Head of caudate nucleus (tissue), 42 donors: ENCODE measurements at regions not wholly inside any gene's neighbourhood (a gene's known extent, or its start where the extent isn't known, plus 50 kb on each side); places are given as distances from the start of the nearest gene placed in this dataset.

Experiments used
- DNase-seq, 42 donors: peaks; one replicate each; pipeline versions ENCODE4 v3.0.0 to v3.0.0-alpha.2; 2020 to 2021; ENCODE audit warnings: mixed read lengths in 7 of 42
- intact Hi-C: fragments of 100-400 bp; cut with DNase I; formaldehyde crosslinking; loops from one replicate; pipeline ENCODE4 v1.15.0; 2022

- DNase-seq, result no peak
- intact Hi-C loops, result no loop called here
Measured at GRCh38 chr12:89975574-89975973, 266.9 kb upstream of the ATP2B1 start.

GRCh38 chr12:89971880-89972279 lies 263.2 kb upstream of the ATP2B1 start:
- DNase-seq, result no peak

DNA sequence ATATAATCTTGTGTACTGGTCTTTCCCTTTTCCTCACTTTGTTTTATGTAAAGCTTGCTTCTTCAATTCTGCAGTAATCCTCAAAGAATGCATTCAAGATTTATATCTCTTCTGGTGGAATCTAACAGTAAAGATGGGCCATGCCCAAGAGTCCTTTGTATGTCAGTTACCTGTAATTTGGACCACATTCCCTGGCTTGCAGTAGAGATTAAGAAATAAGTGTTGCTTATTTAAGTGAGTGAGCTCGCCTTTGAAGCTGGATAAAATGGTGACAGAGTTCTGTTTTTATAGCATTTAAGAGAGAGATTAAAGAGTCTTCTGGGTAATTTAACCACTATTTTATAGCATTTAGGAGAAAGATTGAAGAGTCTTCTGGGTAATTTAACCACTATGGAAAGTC lies 262.1 kb upstream of the ATP2B1 start:
- DNase-seq, result no peak
- intact Hi-C loops, result no loop called here

More at GRCh38 chr12:89971880-89972279, 263.2 kb upstream of the ATP2B1 start:
- intact Hi-C loops, result no loop called here

- intact Hi-C loops, result no loop called here
- DNase-seq, result no peak
Measured at GRCh38 chr12:89969093-89969492, 260.5 kb upstream of the ATP2B1 start.

DNA sequence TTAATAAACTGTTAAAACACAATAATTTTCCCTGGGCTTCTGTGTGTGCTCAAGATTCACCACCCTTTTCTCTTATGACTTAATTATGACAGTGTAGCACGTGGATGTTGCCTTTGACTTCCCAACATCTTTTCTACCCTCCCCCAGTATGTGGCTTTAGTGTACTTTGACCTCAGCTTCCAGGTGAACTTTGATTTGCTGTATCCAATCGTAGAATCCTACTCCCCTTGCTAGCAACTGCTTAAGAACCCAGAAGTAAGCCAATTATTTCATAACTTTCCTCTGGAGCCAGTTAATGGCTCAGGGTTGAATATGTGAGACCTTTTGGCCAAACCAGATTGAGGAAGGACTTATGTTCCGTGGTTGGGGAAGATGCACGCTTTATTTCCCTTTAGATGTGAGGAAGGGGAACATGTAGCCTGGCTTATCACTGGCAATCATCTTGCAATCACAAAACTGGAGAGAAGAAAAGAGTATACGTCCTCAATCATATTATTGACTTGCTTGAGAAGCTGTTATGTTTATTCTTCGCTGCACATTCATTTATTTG lies 259.6 kb upstream of the ATP2B1 start:
- intact Hi-C loops, result no loop called here

GRCh38 chr12:89966495-89967240 lies 258.0 kb upstream of the ATP2B1 start:
- no peak for DNase-seq
- intact Hi-C loops, result no loop called here

More for the DNA sequence above, 259.6 kb upstream of the ATP2B1 start:
- no peak for DNase-seq

DNA sequence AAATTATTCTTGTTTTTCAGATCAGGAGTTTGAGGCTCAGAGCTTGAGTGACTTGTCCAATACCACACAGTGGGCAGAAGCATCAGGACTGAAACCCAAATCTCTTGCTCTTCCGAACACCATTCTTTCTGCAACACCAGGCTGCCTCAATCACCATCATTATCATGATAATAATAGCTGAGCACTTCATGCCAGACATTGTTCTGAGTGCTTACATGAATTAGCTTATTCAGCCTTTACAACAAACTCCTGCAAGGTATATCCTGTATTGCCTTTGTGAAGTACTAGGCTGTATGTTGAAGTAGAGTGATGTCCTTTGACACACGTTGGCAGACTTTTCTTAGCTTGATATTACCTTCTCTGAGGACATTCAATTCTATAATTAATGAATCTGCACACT lies 257.4 kb upstream of the ATP2B1 start:
- DNase-seq, result no peak
- intact Hi-C loops, result no loop called here

GRCh38 chr12:89962648-89963047 lies 254.0 kb upstream of the ATP2B1 start:
- no peak for DNase-seq
- intact Hi-C loops, result no loop called here

GRCh38 chr12:89960607-89961394 lies 252.2 kb upstream of the ATP2B1 start:
- DNase-seq, result no peak
- intact Hi-C loops, result no loop called here

GRCh38 chr12:89960011-89960507 lies 251.4 kb upstream of the ATP2B1 start:
- intact Hi-C loops, result no loop called here
- DNase-seq, result no peak

DNA sequence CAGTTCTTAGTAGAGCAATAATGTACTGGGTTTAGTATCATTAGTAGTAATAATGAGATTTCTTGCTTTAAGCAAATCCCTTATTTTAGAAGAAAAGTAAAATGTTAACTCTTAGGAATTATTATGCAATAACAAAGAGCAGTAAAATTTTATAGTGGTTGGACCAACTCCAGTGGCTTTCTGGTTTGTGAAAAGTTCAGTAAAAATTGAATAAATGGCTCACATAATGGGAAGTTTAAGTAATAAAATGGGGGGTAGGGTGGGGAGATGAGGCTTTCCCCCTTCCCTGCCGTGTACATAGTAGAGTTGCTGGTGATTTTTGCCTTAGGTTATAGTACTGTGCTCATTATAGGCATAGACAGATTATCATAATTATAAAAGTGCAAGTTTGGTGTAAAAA lies 250.5 kb upstream of the ATP2B1 start:
- no peak for DNase-seq
- intact Hi-C loops, result no loop called here

DNA sequence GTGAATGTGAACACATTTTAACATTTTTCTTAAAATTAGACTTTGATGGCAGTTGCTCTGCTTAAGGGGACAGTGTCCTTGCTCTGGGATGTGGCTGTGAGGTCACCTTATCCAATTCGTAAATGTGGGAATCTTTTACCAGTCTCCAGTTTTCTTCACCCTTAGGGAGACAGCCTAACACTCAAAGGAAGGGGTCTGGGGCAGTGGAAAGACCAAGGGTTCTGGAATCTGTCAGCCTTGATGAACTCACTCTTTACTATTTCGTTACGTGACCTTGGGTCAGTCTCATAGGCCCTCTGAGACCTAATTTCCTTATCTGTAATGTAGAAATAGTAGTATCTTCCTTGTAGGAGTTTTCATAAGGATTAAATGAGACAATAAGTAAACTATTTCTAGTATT lies 245.6 kb upstream of the ATP2B1 start:
- no peak for DNase-seq
- intact Hi-C loops, result no loop called here

GRCh38 chr12:89951694-89952060 lies 243.0 kb upstream of the ATP2B1 start:
- no peak for DNase-seq
- intact Hi-C loops, result no loop called here

GRCh38 chr12:89951050-89951693 lies 242.5 kb upstream of the ATP2B1 start:
- DNase-seq, result no peak
- intact Hi-C loops, result no loop called here

DNA sequence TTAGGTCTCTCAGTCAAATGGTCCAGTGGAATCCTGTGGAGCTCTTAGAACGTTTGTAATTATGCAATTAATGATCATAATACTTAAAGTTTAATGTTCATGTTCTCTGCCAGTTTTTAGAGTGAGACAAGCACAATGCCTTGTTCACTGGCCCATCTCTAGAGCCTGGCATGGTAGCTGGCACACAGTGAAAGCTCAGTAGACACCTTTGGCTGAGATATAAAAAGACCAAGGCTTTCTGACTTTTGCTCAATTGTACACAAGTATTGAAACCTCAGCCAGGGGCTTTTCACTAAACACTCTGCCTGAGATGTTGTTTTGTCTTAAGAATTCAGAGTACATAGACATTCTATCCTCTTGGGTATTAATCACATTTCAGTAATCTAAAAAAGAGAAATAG lies 241.8 kb upstream of the ATP2B1 start:
- intact Hi-C loops, result no loop called here

DNA sequence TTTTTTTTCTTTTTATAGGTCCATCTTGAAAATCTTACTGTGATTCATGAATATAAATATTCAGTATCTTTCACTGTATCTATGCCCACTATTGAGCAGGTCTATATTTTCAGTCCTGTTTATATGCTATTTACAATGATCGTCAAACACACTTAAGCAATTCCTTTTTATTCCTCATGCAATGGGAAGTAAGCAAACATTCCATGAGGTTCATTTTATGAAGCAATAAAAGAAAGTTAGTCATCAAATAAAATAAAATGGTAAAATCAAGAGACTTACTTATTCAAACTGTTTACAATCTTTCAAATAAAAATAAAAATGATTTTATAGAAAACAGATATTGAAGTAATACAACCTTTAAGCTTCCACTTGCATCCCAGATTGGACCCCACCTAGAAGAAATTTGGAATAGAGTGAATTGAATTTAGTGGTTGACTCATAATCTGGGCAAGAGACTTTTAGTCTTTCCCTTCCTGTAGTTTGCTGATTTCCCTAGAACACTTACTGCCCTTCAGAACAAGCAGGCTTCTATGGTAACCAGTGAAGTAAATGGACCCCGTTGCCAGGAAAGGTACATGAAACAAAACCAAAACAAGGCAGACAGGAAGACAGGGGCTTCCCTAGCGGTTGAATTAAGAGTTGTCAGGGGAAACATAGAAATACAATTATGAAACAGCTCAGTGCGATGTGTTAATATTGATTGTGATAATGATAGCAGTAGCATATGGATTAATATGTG lies 241.0 kb upstream of the ATP2B1 start:
- DNase-seq, result no peak
- intact Hi-C loops, result no loop called here

More for the DNA sequence above, 241.8 kb upstream of the ATP2B1 start:
- no peak for DNase-seq

- DNase-seq, result no peak
- intact Hi-C loops, result no loop called here
Measured at GRCh38 chr12:89948271-89949175, 239.9 kb upstream of the ATP2B1 start.
